Dermis microvascular lymphatic vessel endothelial cell (primary cell): ENCODE measurements at regions not wholly inside any gene's neighbourhood (a gene's known extent, or its start where the extent isn't known, plus 50 kb on each side); places are given as distances from the start of the nearest gene placed in this dataset.
"Not testable (repeated sequence)": the region's sequence is repeated elsewhere in the genome, so short reads cannot be mapped to it uniquely, and the experiment has no call there.

Source experiments
- DNase-seq, 2 donors: peaks; one replicate each; pipeline versions ENCODE4 v3.0.0 to v3.0.0-alpha.2; 2010; ENCODE audit warnings: low read depth in 2 of 2

DNA sequence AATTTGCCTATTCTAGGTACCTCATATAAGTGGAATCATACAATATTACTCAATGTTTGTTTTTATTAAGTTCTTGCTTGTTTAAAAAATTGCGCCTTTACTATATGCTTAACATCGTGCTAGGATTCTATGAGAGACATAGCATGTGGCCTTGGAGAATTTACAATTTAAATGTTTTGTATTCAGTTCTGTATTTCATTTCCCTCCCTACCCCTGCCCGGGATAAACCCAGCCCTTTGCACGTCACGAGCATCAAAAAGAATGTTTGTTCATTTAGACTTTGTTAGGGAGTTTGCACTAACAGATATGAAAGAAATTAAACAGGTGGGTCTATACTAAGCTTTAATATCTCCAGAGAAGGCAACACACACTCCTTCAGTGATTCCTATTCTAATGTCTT, 75.7 kb downstream of the C18orf54 start:
- DNase-seq, result no peak

DNA sequence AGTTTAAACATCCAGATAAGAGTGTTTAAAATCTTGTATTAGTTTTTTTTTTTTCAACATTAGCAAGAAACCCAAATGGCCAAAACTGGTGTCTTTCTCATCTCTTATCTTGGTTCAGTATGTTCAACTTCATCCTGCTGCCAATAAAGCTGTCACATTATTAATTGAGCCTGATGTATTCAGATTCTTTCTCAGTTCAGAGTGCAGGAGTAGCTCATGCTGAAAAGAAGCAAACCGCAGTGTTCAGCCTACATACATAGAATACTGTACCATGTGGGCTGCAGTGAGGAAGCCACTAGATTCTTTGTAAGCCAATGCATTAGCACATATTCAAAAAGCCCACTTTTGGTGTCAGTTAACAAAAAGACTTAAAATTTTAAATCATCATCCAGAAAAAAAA, 76.2 kb downstream of the C18orf54 start:
- DNase-seq, result no peak

DNA sequence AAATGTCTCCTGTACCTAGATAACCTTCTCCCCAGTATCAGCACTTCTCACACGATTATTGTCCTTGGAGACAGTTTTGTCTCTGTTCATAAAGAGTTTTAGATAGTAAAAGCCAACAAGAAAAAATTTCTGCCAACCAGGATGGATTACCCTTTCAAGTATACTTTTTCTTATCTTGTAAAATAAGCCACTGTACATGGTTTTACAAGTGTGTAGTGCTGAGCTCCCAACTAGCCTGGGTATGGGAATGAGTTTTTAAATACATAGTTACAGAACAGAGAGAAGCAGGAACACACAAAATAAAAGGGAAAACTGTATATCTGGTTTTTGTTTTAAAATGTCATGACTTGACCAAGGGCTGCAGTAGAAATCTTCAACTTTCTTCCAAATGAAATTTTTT, 76.7 kb downstream of the C18orf54 start:
- DNase-seq, result no peak

DNA sequence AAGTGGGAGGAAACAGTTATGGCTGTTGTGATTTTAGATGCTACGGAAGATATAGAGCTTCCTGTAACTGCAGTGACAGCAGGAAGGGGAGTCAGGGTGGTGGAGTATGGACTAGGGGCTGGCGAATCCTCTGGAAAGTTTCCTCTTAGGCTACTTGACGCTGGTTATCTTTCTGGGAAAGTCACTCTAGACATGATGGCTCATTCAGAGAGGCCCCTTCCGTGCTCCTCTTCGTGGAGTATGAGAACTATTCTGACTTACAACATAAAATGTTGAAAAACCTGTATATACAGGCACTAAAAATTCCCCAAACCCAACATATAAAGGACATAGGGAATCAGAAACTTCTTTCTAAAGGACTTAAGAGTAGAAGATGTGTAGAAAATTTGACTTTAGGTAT, 78.8 kb downstream of the C18orf54 start:
- no peak for DNase-seq

DNA sequence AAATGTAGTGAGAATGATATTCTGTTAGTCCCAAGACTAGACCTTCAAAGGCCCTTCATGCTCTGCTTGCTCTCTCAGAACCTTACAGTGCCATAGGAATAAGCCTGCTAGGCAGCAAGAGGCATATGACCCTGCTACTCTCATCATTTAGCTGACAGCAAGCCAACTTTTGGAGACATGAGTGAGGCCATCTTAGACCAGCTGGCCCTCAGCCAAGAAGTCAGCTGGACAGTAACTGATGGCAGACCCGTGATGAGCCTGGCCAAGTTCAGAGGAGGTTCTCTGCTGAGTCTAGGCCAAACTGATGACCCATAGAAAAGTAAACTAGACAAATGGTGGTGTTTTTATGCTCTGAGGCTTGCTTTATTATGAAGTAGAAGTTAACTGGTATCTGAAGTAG, 82.6 kb downstream of the C18orf54 start:
- no peak for DNase-seq

DNA sequence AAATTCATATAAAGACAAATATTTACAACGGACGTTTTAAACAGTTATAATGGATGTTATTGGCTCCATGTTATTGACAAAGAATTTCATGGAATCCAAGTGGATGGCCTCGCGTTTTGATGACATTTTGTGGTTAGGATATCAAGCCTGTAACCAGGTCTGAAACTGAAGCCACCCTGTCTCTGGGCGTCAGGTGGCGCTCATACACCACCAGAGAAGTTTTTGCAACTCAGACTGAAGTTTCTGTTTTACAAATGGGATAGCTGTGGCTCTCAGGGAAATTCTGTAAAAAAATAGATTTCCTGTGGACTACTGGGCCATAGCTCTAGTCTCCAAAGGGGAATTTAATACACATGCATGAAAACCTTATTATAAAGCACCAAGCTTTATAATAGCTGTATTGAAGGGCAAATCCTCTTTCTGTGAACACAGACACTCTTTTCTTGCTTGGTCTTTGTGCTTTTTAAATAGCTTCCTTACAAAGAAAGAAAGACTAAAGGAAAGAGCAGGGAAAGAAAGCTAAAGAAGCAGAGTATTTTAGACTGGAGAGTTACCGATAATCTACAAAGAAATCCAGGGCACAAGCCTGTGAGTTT, 86.7 kb downstream of the C18orf54 start:
- peak; percentile 21 to 58 for DNase-seq

DNA sequence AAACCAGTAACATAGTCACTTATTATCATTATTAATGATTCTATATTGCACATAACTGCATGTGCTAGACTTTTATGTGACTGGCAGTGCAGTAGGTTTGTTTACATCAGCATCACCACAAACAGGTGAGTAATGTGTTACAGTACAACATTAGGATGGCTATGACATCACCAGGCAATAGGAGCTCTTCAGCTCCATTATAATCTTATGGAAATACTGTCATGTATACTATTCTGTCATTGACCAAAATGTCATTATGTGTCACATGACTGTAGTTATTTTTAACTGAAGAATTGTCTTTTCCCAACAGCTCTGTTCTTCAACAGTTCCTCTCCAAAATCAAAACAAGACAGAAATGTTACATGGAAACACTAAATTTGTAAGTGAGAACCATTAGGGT, 96.3 kb downstream of the C18orf54 start:
- no peak for DNase-seq

DNA sequence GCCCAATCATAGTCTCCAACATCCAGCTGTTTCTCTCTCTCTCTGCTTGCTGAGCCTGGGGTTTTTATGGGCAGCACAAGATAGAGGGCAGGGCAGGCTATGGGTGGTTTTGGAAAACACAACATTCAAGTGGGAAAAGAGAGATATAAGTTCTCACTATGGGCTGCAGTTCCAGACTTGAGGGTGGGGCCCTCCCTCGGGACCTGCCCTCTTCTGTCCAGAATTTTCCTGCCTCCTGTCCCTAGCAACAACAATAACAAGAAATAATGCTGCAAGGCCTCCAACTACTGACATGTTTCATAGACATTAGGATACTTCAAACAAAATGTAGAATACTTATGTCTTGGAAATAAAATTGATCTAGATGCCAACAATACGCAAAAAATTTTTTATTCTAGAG, 107.8 kb downstream of the C18orf54 start:
- DNase-seq, result no peak

DNA sequence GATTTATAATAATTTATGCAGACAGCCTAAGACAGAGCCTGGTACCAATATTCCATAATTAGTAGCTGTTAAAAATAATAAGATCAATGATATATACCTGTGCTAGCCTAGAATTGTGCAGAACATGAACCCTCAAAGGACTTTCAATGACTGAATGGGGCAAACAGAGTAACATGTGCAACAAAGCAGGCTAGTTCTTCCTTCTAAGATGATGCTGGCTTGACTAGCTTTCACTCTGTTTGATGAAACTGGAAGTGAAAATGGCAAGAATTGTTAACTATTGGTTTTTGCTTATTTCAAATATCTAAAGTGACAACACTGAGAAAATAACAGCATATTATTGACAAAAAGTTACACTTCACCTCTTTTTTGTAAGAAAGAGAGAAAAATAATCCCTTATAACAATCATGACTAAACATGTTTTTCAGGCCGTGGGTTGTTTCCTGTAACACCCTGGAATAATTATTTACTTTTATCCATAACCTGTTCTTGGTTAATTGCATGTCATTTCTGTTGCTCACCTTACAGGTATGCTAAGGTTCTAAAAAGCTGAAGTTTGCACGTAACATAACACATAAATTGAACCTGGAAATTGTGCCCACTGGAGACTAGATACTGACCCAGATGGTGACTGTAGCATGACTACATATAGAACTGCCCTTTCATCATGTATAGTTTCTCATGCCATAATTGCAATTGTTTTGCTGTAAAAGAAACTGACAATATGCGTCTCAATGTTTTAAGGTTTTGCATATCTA, 108.7 kb downstream of the C18orf54 start:
- DNase-seq, result no peak

DNA sequence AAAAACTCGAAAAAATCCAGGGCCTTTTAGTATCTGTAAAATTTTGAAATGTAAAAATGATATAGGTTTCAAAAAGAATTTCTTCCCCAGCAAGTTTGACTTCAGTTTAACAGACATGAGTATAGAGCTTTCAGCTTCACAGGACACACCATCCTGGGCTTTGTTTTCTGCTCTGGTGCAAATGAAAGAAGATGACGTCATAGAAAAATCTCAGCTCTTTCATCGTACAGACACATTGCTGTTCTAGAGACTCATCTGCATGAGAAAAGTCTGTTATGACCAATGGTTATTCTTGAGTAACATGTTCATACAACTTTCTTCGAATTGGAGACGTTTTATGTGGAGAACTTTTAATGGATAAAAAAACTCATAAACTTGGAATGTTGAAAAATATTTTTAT, 111.7 kb upstream of the DYNAP start:
- DNase-seq, result no peak

DNA sequence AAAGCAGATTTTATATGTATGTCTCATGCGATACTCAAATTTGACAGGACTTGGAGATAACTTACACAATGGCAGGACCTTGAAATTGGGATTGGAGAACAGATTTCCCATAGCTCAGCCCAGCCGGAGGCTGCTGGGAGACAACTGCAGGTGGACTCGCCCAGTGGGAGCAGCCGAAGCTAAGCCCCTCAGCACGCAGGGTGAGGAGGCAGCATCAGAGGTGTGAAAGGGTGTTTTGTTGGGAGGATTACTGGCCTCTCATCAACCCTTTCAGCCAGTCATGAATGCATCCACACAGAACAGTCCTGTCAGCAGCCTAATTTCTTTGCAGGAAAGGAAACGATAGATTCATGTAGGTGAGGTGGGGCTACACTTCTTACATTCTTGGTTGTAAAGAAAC, 110.4 kb upstream of the DYNAP start:
- no peak for DNase-seq

DNA sequence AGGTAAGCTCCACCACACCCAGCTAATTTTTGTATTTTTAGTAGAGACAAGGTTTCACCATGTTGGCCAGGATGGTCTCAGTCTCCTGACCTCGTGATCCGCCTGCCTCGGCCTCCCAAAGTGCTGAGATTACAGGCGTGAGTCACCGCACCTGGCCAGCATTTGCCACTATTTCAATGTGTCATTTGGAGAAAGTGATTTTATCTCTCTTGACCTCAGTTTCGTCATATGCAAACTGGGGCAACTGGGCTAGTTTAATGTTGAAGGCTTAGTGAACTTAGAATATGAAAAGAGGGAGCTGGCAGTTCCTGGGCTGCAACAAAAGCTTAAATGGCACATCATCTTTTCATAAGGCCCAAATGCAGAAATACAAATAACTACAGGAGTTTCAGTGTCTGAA, 88.6 kb upstream of the DYNAP start:
- DNase-seq, result not testable (repeated sequence)

DNA sequence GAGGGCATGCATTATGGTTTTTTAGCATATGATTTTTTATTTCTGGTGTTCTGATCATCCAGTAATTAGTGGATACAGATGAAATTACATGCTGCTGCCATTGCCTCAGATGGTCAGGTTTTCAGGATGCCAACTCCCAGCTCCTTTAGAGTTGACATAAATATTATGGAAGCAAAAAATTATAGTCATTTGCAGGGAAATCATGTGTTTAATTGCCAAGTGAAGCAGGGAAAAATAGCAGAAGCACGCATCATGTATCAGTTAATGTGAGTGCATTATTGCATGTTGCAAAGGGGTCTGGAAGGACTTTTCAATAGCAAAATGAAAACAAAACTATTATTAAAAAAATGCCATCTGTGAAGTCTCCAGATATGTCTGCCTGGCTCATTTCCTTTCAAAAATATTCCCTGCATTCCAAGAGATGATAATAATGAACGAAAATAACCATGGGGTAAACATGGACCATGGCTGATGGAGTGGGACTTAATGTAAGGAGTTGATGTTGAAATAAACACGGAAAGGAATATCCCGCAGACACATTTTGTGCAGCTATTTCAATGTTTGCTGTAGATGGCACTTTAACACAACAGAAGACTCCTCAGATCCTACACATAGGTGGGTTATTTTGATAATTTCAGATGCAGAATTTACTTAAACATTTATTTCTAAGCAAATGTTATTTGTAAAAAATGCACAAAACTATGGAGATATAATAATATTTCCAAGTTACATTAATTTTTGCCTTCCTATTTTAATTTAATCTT, 87.7 kb upstream of the DYNAP start:
- DNase-seq, result no peak

DNA sequence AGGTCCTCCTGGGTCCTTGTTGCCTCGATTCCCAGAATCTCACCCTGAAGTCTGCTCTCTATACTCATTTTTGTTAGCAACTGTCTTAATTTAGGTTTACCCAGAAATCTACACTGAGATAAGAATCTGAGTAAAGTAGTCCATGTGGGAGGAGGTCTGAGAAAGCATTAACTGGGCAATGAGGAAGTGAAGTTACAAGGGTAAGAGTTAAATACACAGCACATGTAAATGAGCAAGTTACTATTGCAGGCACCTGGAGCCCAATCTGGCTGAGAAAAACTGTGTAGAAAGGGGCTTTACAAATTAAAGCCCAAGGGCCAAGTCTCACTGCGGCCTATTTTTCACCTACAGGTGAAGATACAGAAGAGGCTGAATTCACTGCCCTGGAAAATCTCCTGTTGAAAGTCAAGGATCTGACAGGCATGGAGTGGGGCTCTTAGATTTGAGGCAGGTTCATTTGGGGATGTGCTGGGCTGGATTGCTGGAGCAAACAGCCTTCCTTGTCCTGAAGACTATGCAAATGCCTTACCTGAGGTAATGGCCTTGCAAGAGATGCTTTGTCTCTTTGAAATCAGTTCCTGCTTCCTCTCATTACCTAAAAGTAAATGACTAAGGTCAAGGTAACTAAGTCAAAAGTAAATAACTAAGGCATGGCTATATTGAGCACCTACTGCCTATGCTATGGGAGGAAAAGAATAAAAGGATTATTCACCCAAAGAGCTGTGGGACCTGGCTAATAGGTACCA, 84.4 kb upstream of the DYNAP start:
- DNase-seq, result no peak

DNA sequence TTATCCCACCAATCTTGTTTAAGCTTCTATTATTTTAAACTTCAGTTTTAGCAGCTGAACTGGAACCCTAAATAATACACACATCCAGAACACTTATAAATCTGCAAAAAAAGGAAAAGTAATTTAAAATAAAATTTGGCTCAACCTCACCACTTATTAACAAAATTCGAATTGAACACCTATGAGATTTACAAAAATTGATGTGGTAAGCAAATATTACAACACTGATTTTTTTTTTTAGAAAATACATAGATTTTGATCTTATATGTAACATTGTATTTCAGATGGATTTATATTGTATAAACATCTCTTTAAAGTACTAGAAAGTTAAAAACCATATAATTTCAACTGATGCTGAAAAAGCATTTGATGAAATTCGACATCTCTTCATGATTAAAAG, 81.3 kb upstream of the DYNAP start:
- no peak for DNase-seq

DNA sequence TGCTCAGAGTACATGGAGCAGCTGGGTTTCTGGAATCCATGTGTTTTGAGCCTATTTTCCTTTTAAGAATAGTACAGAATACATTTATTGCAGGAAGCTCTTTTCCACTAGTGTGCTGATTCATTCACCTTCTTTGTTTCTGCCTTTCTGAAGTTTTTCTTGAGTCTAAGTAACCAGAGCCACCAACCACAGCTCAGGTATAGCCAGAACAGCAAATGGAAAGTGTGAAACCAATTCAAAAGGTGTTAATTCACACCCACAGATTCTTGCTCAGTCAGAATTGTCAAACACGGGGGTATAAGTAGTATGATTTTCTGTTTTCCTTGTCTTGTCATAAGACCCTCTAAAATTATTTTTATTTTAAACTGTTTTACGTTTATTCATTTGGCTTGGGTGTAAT, 75.9 kb upstream of the DYNAP start:
- DNase-seq, result no peak

DNA sequence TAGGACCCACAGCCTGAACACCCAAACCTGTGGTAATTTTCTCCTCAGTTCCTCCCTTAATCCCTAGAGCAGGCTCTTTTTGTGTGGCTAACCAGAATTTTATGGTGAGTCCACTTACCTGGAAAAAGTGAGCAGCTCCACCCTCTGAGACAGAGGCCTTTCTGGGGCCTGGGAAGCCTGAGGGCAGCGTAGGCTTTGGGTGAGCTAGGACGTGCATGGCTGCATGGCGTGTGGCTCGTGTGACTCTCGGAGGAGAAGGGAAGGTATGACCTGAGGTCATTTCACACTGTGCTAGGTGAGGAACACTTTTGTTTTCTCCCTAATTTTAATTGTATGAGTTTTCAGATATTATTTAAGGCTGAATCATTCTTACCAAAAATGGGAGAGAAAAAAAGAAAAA, 73.5 kb upstream of the DYNAP start:
- DNase-seq, result no peak

DNA sequence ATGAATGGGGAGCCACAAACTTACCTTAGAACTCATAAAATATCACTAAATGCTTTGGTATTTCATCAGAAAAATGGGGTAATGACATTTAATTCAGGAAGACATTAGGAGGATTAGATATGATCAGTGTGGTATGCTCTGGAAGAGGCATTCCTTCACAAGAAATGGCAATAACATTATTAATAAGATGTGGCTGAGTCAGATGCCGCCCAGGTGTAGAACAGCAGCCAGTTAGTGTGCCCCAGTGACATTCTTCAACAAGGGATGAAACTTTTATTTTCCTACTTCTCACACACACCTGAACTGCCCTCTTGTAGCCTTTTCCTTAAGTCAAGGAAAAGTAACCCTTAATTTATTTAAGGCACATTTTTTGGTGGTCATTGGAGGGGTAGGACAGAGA, 69.2 kb upstream of the DYNAP start:
- DNase-seq, result no peak

DNA sequence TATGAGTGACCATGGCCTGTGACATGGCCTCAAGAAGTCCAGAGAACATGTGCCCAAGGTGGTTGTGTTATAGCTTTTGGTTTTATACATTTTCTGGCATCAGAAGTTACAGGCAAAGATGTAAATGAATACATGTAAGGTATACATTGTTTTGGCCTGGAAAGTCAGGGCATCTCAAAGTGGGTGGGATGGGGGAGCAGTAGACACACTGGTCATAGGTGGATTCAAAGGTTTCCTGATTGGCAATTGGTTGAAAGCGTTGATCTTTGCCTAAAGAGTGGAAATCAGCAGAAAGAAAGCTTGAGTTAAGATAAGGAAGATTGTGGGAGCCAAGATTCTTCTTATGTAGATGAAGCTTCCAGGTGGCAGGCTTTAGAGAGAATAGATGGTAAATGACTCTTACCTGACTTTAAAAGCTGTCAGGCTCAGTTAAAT, 62.1 kb upstream of the DYNAP start:
- DNase-seq, result no peak

DNA sequence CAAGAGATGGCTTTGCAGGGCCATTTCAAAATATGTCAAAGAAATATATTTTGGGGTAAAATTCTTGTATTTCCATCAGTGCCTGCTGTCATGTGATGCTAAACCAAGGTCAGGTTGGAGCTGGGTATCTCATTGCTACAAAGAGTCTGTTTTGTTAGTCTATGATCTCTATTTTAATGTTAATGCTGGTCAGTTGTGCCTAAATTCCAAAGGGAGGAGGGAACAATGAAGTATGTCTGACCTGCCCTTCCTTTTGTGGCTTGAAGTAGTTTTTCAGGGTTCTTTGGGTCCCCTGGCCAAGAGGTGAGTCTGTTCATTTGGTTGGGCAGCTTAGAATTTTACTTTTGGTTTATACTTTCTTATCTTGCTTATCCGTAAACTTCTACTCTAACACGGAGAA, 61.6 kb upstream of the DYNAP start:
- DNase-seq, result no peak

DNA sequence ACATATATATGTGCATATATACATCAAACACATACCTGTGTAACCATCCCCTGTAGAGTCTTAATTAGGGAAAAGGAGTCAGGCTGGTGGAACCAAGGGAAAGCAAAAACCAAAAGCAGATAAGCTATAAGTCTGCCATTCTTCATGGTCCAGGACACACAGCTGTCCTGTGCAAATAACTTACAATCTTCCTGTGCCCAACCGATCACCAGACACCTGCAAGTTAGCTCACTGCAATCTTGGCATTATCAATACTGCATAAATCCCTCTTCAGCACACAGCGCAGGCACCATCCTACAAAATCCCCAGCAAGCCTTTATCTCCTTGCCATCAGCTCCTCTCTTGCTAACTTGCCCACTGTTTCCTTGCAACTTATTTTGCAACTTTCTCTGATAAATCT, 60.8 kb upstream of the DYNAP start:
- no peak for DNase-seq

DNA sequence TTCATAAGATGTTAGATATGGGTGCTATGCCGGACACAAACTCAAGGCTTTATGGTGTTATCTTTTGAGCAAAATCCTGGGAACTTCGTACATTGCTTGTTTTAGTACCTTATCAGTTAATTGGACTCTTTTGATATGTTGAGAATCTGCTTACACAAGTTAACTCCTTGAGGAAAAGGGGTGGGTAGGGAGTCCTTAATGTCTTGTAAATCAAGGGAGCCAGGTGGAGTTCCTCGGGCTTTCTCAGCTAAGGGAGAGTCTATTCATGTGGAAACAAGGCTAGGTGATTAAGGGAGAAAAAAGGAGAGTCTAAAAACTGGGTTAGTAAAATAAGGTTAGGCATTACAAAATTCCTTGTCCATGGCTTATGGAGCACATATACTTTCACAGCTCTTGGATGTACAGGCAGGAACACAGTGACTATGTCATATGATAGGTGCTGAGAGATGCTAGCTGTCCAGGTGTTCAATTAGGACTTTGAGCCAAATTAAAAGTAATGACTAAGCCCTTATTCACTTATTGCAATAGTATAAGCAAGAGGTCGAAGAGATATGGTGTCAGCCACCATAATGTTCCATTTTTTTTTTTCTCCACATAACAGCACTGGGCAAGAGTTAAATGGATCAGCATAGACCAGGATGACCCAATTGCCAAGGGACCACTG, 59.5 kb upstream of the DYNAP start:
- no peak for DNase-seq
